CD14-positive monocyte (primary cell): ENCODE measurements at regions not wholly inside any gene's neighbourhood (a gene's known extent, or its start where the extent isn't known, plus 50 kb on each side); places are given as distances from the start of the nearest gene placed in this dataset.

Experiments
- DNase-seq, 3 donors: peaks; one replicate each; pipeline ENCODE4 v3.0.0-alpha.2; 2011 to 2022
- H2AFZ ChIP-seq: 2 replicates; pipeline ENCODE4 v1.6.0; 2012; ENCODE audit warnings: mild to moderate bottlenecking, low read depth, low read length, inconsistent platforms; ENCODE audit not compliant: insufficient read depth, poor library complexity, severe bottlenecking
- H3K27ac ChIP-seq, 2 donors: 1 replicate in 1 of 2; 2 replicates in 1 of 2; pipeline ENCODE4 v1.5.1; 2012 to 2013; ENCODE audit warnings: low read length in 2 of 2, control low read depth in 1 of 2, inconsistent platforms in 1 of 2, low read depth in 1 of 2, mild to moderate bottlenecking in 1 of 2
- H3K27me3 ChIP-seq, 2 donors: one replicate each; pipeline versions ENCODE4 v1.6.0 to v1.6.1; 2011 to 2013; ENCODE audit warnings: low read length in 2 of 2; ENCODE audit not compliant: control insufficient read depth in 2 of 2, insufficient read depth in 2 of 2
- H3K36me3 ChIP-seq, 2 donors: replicated peaks in 1 of 2; 1 replicate in 1 of 2; 2 replicates in 1 of 2; pipeline versions ENCODE4 v1.5.1 to v1.6.1; 2012 to 2013; ENCODE audit warnings: low read length in 2 of 2, control low read depth in 1 of 2, inconsistent platforms in 1 of 2, mild to moderate bottlenecking in 1 of 2; ENCODE audit not compliant: insufficient read depth in 2 of 2, control insufficient read depth in 1 of 2
- H3K4me1 ChIP-seq, 2 donors: 1 replicate in 1 of 2; 2 replicates in 1 of 2; pipeline versions ENCODE4 v1.5.1 to v1.6.1; 2012 to 2013; ENCODE audit warnings: low read length in 2 of 2, control low read depth in 1 of 2, inconsistent platforms in 1 of 2, mild to moderate bottlenecking in 1 of 2, moderate library complexity in 1 of 2; ENCODE audit not compliant: insufficient read depth in 2 of 2, control insufficient read depth in 1 of 2
- H3K4me2 ChIP-seq: replicated peaks from 2 replicates; pipeline ENCODE3; 2012; ENCODE audit warnings: low read length, moderate library complexity, mild to moderate bottlenecking; ENCODE audit not compliant: poor library complexity, severe bottlenecking; ENCODE audit errors: extremely low read depth
- H3K4me3 ChIP-seq, 3 experiments: fragments of 200-600 bp in 1 of 3; sonication (generic) in 1 of 3; replicated peaks in 1 of 3; 1 replicate in 2 of 3; 2 replicates in 1 of 3; pipeline ENCODE4 v1.5.1; 2011 to 2013; ENCODE audit warnings: low read length in 3 of 3, mild to moderate bottlenecking in 3 of 3, control low read depth in 2 of 3, low read depth in 2 of 3, inconsistent platforms in 1 of 3, moderate library complexity in 1 of 3
- H3K79me2 ChIP-seq: 2 replicates; pipeline ENCODE4 v1.6.0; 2012; ENCODE audit warnings: mild to moderate bottlenecking, control low read depth, inconsistent platforms, low read length, moderate library complexity; ENCODE audit not compliant: insufficient read depth
- H3K9ac ChIP-seq: 2 replicates; pipeline ENCODE4 v1.6.0; 2017; ENCODE audit warnings: low read length, mild to moderate bottlenecking; ENCODE audit not compliant: insufficient read depth, poor library complexity, severe bottlenecking
- H3K9me3 ChIP-seq, 2 donors: replicated peaks in 1 of 2; 1 replicate in 1 of 2; 2 replicates in 1 of 2; pipeline versions ENCODE4 v1.5.1 to v1.6.1; 2012 to 2013; ENCODE audit warnings: low read length in 2 of 2, control low read depth in 1 of 2; ENCODE audit not compliant: control insufficient read depth in 1 of 2, insufficient read depth in 1 of 2
- H4K20me1 ChIP-seq: 2 replicates; pipeline ENCODE4 v1.6.0; 2012; ENCODE audit warnings: mild to moderate bottlenecking, low read length, control low read depth, moderate library complexity; ENCODE audit not compliant: insufficient read depth
- H3K27ac Mint-ChIP-seq, 7 donors: one replicate each; pipeline ENCODE4 v1.8.0; 2020; ENCODE audit warnings: mild to moderate bottlenecking in 7 of 7, mixed read lengths in 7 of 7, moderate library complexity in 6 of 7, inconsistent platforms in 2 of 7
- H3K27me3 Mint-ChIP-seq, 3 donors: one replicate each; pipeline ENCODE4 v1.8.0; 2021 to 2022; ENCODE audit warnings: low read depth in 3 of 3, mild to moderate bottlenecking in 3 of 3, mixed read lengths in 3 of 3, moderate library complexity in 3 of 3, inconsistent platforms in 1 of 3
- H3K36me3 Mint-ChIP-seq, 2 donors: one replicate each; pipeline ENCODE4 v1.8.0; 2020; ENCODE audit warnings: mixed read lengths in 2 of 2, inconsistent platforms in 1 of 2, mild to moderate bottlenecking in 1 of 2
- H3K4me1 Mint-ChIP-seq: one replicate; pipeline ENCODE4 v1.8.0; 2020; ENCODE audit warnings: mild to moderate bottlenecking, mixed read lengths
- H3K4me3 Mint-ChIP-seq, 2 donors: one replicate each; pipeline ENCODE4 v1.8.0; 2020; ENCODE audit warnings: mild to moderate bottlenecking in 2 of 2, mixed read lengths in 2 of 2, moderate library complexity in 1 of 2
- H3K9me3 Mint-ChIP-seq, 7 donors: one replicate each; pipeline ENCODE4 v1.8.0; 2020 to 2022; ENCODE audit warnings: mixed read lengths in 7 of 7, mild to moderate bottlenecking in 6 of 7, moderate library complexity in 6 of 7, inconsistent platforms in 2 of 7
- WGBS: methylation state at CpG from one replicate; pipeline ENCODE4 v1.1.5; 2013; ENCODE audit warnings: missing lambda C conversion rate; ENCODE audit not compliant: insufficient coverage; 5-methylcytosine and 5-hydroxymethylcytosine counted together
- intact Hi-C, 2 donors: fragments of 100-400 bp; cut with micrococcal nuclease; formaldehyde crosslinking; loops; one replicate each; pipeline versions ENCODE4 v1.15.0 to v1.15.1; 2023
- TF ChIP-seq, protein P1 (sequence below): fragments of 200-600 bp; IDR thresholded peaks from one replicate; pipeline ENCODE4 v1.8.0; 2022; ENCODE audit warnings: antibody characterized with exemption, mild to moderate bottlenecking

DNA sequence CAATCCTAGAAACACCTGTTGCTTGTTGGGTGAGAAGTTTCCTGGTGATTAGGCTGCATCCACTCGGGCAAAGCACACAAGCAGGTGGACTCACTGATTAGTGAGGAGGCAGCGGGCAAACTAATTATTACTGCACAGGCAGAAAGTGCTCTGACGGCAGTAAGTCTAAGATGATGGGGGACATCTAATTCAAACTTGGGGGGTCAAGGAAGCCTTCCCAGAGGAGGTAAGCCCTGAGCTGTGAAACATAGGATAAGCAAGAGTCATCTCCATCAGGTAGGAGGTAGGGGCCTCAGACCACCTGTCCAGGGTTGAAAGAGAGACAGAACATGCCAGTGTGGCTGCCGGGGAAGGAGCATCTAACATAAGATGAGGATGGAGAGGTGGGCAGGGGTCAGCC, 1578.4 kb upstream of the TMEM132C start:
- no peaks in the 10 kb centered on the region for H3K27me3 ChIP-seq
- peaks cover 4 to 13% (median 9%) of the 10 kb centered on the region in 7 donors for H3K9me3 Mint-ChIP-seq
- H3K79me2 ChIP-seq: no peaks in the 10 kb centered on the region
- intact Hi-C loops: no loop called here
- H3K27me3 Mint-ChIP-seq: no peaks in the 10 kb centered on the region
- H3K9me3 ChIP-seq: peaks cover 6 to 14% of the 10 kb centered on the region in 2 donors
- H3K4me1 Mint-ChIP-seq: no peaks in the 10 kb centered on the region
- no peak overlapping the region for H3K4me2 ChIP-seq
- H3K27ac Mint-ChIP-seq: no peak overlapping the region
- H2AFZ ChIP-seq: no peak overlapping the region
- H3K36me3 ChIP-seq: no peaks in the 10 kb centered on the region
- H3K4me3 ChIP-seq: no peak overlapping the region
- 100% methylated on average over 2 of the region's 4 CpGs for WGBS
- TF ChIP-seq, protein P1, sequence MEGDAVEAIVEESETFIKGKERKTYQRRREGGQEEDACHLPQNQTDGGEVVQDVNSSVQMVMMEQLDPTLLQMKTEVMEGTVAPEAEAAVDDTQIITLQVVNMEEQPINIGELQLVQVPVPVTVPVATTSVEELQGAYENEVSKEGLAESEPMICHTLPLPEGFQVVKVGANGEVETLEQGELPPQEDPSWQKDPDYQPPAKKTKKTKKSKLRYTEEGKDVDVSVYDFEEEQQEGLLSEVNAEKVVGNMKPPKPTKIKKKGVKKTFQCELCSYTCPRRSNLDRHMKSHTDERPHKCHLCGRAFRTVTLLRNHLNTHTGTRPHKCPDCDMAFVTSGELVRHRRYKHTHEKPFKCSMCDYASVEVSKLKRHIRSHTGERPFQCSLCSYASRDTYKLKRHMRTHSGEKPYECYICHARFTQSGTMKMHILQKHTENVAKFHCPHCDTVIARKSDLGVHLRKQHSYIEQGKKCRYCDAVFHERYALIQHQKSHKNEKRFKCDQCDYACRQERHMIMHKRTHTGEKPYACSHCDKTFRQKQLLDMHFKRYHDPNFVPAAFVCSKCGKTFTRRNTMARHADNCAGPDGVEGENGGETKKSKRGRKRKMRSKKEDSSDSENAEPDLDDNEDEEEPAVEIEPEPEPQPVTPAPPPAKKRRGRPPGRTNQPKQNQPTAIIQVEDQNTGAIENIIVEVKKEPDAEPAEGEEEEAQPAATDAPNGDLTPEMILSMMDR: no peak
- H3K36me3 Mint-ChIP-seq: no peaks in the 10 kb centered on the region
- H3K27ac ChIP-seq: no peak overlapping the region
- H3K4me1 ChIP-seq: no peaks in the 10 kb centered on the region
- no peak overlapping the region for H3K4me3 Mint-ChIP-seq
- no peaks in the 10 kb centered on the region for H4K20me1 ChIP-seq
- no peak overlapping the region for H3K9ac ChIP-seq
- DNase-seq: no peak

GRCh38 chr12:126700096-126700495, 1566.9 kb upstream of the TMEM132C start:
- Histone ChIP-seq H4K20me1 (no peaks in the 10 kb centered on the region), H3K9ac (no peak overlapping the region), H3K27me3 (no peaks in the 10 kb centered on the region), H3K36me3 (no peaks in the 10 kb centered on the region), H3K4me1 (no peaks in the 10 kb centered on the region), H3K9me3 (peaks cover 0 to 3% of the 10 kb centered on the region in 2 donors), H3K4me3 (no peak overlapping the region), H2AFZ (no peak overlapping the region), H3K4me2 (no peak overlapping the region), H3K27ac (no peak overlapping the region), H3K79me2 (no peaks in the 10 kb centered on the region)
- no peak for DNase-seq
- Mint-ChIP-seq H3K27ac (no peak overlapping the region), H3K4me1 (no peaks in the 10 kb centered on the region), H3K4me3 (no peak overlapping the region), H3K36me3 (no peaks in the 10 kb centered on the region), H3K27me3 (no peaks in the 10 kb centered on the region), H3K9me3 (peaks cover 0 to 13% (median 3%) of the 10 kb centered on the region in 7 donors)
- TF ChIP-seq, protein P1: no peak
- WGBS: 93% methylated on average over 3 of the region's 3 CpGs
- intact Hi-C loops: no loop called here
